WTC11 (cell line): ENCODE measurements at regions not wholly inside any gene's neighbourhood (a gene's known extent, or its start where the extent isn't known, plus 50 kb on each side); places are given as distances from the start of the nearest gene placed in this dataset.

Source experiments
- ELF4 ChIP-seq: sonication (generic); formaldehyde crosslinking; IDR thresholded peaks from 2 replicates; pipeline ENCODE4 v1.8.1; 2022; ENCODE audit warnings: low read depth, mild to moderate bottlenecking, moderate library complexity, missing genetic modification reagents
- GABPB1 ChIP-seq: sonication (generic); formaldehyde crosslinking; IDR thresholded peaks from 2 replicates; pipeline ENCODE4 v1.8.1; 2023; ENCODE audit warnings: mild to moderate bottlenecking, missing genetic modification reagents
- JUN ChIP-seq: sonication (generic); formaldehyde crosslinking; IDR thresholded peaks from 2 replicates; pipeline ENCODE4 v1.8.0; 2023; ENCODE audit warnings: mild to moderate bottlenecking, missing genetic modification reagents
- SP1 ChIP-seq: sonication (generic); formaldehyde crosslinking; conservative IDR thresholded peaks from 2 replicates; pipeline ENCODE4 v1.8.1; 2022; ENCODE audit warnings: missing genetic modification reagents
- TCF7 ChIP-seq: sonication (generic); formaldehyde crosslinking; IDR thresholded peaks from 2 replicates; pipeline ENCODE4 v1.8.0; 2022; ENCODE audit warnings: mild to moderate bottlenecking, low read depth, missing genetic modification reagents, moderate library complexity
- ZNF232 ChIP-seq: sonication (generic); formaldehyde crosslinking; IDR thresholded peaks from 2 replicates; pipeline ENCODE4 v1.8.0; 2022; ENCODE audit warnings: mild to moderate bottlenecking, missing genetic modification reagents
- TF ChIP-seq, protein P1 (sequence below): fragments of 200-600 bp; IDR thresholded peaks from 2 replicates; pipeline ENCODE4 v1.8.0; 2022; ENCODE audit warnings: antibody characterized with exemption
- TF ChIP-seq, protein P2 (sequence below): sonication (generic); formaldehyde crosslinking; IDR thresholded peaks from 2 replicates; pipeline ENCODE4 v1.8.0; 2022; ENCODE audit warnings: missing genetic modification reagents
- TF ChIP-seq, protein P3 (sequence below): sonication (generic); formaldehyde crosslinking; IDR thresholded peaks from 2 replicates; pipeline ENCODE4 v1.8.1; 2023; ENCODE audit warnings: mild to moderate bottlenecking, missing genetic modification reagents, moderate library complexity

DNA sequence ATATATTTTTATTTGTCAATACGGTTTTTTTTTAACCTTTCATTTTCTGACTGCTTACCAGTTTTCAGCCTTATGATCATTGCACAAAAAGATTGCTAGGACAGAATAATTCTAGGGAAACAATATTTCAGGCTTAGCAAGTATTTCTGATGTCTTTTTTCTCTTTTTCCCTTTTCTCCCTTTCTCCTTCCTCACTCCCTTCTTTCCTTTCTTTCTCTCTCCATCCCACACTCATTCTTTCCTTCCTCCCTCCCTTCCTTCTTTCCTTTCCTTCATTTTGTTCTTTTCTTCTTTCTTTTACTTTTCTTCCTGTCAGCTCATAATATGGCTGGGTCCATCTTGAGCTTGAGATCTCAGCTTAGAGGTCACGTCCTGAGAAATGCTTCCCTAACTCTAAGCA lies 601.4 kb upstream of the NOVA1 start:
- TF ChIP-seq, protein P1, sequence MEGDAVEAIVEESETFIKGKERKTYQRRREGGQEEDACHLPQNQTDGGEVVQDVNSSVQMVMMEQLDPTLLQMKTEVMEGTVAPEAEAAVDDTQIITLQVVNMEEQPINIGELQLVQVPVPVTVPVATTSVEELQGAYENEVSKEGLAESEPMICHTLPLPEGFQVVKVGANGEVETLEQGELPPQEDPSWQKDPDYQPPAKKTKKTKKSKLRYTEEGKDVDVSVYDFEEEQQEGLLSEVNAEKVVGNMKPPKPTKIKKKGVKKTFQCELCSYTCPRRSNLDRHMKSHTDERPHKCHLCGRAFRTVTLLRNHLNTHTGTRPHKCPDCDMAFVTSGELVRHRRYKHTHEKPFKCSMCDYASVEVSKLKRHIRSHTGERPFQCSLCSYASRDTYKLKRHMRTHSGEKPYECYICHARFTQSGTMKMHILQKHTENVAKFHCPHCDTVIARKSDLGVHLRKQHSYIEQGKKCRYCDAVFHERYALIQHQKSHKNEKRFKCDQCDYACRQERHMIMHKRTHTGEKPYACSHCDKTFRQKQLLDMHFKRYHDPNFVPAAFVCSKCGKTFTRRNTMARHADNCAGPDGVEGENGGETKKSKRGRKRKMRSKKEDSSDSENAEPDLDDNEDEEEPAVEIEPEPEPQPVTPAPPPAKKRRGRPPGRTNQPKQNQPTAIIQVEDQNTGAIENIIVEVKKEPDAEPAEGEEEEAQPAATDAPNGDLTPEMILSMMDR = no peak
- TF ChIP-seq, protein P2, sequence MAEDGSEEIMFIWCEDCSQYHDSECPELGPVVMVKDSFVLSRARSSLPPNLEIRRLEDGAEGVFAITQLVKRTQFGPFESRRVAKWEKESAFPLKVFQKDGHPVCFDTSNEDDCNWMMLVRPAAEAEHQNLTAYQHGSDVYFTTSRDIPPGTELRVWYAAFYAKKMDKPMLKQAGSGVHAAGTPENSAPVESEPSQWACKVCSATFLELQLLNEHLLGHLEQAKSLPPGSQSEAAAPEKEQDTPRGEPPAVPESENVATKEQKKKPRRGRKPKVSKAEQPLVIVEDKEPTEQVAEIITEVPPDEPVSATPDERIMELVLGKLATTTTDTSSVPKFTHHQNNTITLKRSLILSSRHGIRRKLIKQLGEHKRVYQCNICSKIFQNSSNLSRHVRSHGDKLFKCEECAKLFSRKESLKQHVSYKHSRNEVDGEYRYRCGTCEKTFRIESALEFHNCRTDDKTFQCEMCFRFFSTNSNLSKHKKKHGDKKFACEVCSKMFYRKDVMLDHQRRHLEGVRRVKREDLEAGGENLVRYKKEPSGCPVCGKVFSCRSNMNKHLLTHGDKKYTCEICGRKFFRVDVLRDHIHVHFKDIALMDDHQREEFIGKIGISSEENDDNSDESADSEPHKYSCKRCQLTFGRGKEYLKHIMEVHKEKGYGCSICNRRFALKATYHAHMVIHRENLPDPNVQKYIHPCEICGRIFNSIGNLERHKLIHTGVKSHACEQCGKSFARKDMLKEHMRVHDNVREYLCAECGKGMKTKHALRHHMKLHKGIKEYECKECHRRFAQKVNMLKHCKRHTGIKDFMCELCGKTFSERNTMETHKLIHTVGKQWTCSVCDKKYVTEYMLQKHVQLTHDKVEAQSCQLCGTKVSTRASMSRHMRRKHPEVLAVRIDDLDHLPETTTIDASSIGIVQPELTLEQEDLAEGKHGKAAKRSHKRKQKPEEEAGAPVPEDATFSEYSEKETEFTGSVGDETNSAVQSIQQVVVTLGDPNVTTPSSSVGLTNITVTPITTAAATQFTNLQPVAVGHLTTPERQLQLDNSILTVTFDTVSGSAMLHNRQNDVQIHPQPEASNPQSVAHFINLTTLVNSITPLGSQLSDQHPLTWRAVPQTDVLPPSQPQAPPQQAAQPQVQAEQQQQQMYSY = no peak
- no peak for TF ChIP-seq TCF7 (CRISPR knock-in tag)
- TF ChIP-seq GABPB1 (CRISPR knock-in tag) = no peak
- TF ChIP-seq, protein P3, sequence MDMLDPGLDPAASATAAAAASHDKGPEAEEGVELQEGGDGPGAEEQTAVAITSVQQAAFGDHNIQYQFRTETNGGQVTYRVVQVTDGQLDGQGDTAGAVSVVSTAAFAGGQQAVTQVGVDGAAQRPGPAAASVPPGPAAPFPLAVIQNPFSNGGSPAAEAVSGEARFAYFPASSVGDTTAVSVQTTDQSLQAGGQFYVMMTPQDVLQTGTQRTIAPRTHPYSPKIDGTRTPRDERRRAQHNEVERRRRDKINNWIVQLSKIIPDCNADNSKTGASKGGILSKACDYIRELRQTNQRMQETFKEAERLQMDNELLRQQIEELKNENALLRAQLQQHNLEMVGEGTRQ (CRISPR knock-in tag) = no peak
- no peak for TF ChIP-seq ELF4 (CRISPR knock-in tag)
- TF ChIP-seq JUN (CRISPR knock-in tag) = no peak
- no peak for TF ChIP-seq ZNF232 (CRISPR knock-in tag)
- no peak for TF ChIP-seq SP1 (CRISPR knock-in tag)
